Epithelial cell of esophagus (primary cell): ENCODE measurements at regions not wholly inside any gene's neighbourhood (a gene's known extent, or its start where the extent isn't known, plus 50 kb on each side); places are given as distances from the start of the nearest gene placed in this dataset.

ENCODE experiments used
- DNase-seq: peaks from one replicate; pipeline ENCODE4 v3.0.0; 2010; ENCODE audit warnings: low read depth
- H3K4me3 ChIP-seq: 2 replicates; pipeline ENCODE4 v1.5.1; 2011; ENCODE audit warnings: mild to moderate bottlenecking, low read length, control low read depth
- CTCF ChIP-seq: IDR thresholded peaks from 2 replicates; pipeline ENCODE4 v1.5.1; 2011; ENCODE audit warnings: low read depth, mild to moderate bottlenecking, low read length, control low read depth, inconsistent platforms; ENCODE audit not compliant: insufficient read depth; ENCODE audit errors: missing control alignments

- no peak overlapping the region for H3K4me3 ChIP-seq
- no peak for TF ChIP-seq CTCF
- DNase-seq, result peak; percentile 64
Measured at GRCh38 chr11:29200791-29201562, 815.9 kb downstream of the KCNA4 start.

- TF ChIP-seq CTCF, result no peak
- peak; percentile 42 for DNase-seq
- no peak overlapping the region for H3K4me3 ChIP-seq
Measured at GRCh38 chr11:29190313-29190712, 826.5 kb downstream of the KCNA4 start.

GRCh38 chr11:29187215-29187614 is 829.6 kb downstream of the KCNA4 start:
- no peak overlapping the region for H3K4me3 ChIP-seq
- no peak for DNase-seq
- no peak for TF ChIP-seq CTCF

- DNase-seq, result peak; percentile 64
- H3K4me3 ChIP-seq, result no peak overlapping the region
- no peak for TF ChIP-seq CTCF
Measured at GRCh38 chr11:29184939-29185890, 831.6 kb downstream of the KCNA4 start.

GRCh38 chr11:29183301-29183700 is 833.5 kb downstream of the KCNA4 start:
- no peak overlapping the region for H3K4me3 ChIP-seq
- no peak for DNase-seq
- TF ChIP-seq CTCF, result no peak

- H3K4me3 ChIP-seq, result no peak overlapping the region
- no peak for TF ChIP-seq CTCF
- DNase-seq, result peak; percentile 59
Measured at GRCh38 chr11:29173660-29174062, 843.2 kb downstream of the KCNA4 start.
